A673 (cell line): ENCODE measurements at regions not wholly inside any gene's neighbourhood (a gene's known extent, or its start where the extent isn't known, plus 50 kb on each side); places are given as distances from the start of the nearest gene placed in this dataset.

Source experiments
- EZH2 ChIP-seq: fragments of 200-600 bp; sonication (generic); IDR thresholded peaks from 2 replicates; pipeline ENCODE4 v1.6.1; 2017; ENCODE audit warnings: borderline replicate concordance, low read depth, mild to moderate bottlenecking, mixed read lengths, antibody characterized with exemption, low read length; ENCODE audit not compliant: poor library complexity, severe bottlenecking
- TF ChIP-seq, protein P1 (sequence below): fragments of 300-800, 200-600 bp; sonication (generic); conservative IDR thresholded peaks from 2 replicates; pipeline ENCODE4 v1.5.1; 2017; ENCODE audit warnings: low read depth, mild to moderate bottlenecking, antibody characterized with exemption, low read length, moderate library complexity, mixed read lengths

DNA sequence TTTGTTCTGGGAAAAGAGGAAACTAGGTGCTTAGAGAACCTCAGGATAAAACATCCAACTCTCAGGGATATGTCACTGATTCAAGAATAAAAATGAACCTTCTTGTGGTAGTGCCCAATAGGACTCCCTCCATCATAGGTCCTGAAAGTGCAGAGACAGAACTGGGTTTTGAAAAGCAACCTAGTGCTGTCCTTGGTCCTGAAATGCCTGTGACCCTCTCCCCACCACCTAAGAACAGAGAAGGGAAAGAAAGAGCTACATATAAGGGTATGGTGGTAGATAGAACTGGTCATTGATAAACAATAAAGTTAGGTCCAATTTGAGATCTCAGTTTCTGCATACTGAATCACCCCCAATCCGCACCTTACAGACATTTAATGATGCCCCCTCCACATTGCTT, 953.3 kb downstream of the XPNPEP1 start:
- TF ChIP-seq EZH2: no peak
- TF ChIP-seq, protein P1, sequence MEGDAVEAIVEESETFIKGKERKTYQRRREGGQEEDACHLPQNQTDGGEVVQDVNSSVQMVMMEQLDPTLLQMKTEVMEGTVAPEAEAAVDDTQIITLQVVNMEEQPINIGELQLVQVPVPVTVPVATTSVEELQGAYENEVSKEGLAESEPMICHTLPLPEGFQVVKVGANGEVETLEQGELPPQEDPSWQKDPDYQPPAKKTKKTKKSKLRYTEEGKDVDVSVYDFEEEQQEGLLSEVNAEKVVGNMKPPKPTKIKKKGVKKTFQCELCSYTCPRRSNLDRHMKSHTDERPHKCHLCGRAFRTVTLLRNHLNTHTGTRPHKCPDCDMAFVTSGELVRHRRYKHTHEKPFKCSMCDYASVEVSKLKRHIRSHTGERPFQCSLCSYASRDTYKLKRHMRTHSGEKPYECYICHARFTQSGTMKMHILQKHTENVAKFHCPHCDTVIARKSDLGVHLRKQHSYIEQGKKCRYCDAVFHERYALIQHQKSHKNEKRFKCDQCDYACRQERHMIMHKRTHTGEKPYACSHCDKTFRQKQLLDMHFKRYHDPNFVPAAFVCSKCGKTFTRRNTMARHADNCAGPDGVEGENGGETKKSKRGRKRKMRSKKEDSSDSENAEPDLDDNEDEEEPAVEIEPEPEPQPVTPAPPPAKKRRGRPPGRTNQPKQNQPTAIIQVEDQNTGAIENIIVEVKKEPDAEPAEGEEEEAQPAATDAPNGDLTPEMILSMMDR: no peak
